ENCODE measurements at regions not wholly inside any gene's neighbourhood (a gene's known extent, or its start where the extent isn't known, plus 50 kb on each side); places are given as distances from the start of the nearest gene placed in this dataset.

DNA sequence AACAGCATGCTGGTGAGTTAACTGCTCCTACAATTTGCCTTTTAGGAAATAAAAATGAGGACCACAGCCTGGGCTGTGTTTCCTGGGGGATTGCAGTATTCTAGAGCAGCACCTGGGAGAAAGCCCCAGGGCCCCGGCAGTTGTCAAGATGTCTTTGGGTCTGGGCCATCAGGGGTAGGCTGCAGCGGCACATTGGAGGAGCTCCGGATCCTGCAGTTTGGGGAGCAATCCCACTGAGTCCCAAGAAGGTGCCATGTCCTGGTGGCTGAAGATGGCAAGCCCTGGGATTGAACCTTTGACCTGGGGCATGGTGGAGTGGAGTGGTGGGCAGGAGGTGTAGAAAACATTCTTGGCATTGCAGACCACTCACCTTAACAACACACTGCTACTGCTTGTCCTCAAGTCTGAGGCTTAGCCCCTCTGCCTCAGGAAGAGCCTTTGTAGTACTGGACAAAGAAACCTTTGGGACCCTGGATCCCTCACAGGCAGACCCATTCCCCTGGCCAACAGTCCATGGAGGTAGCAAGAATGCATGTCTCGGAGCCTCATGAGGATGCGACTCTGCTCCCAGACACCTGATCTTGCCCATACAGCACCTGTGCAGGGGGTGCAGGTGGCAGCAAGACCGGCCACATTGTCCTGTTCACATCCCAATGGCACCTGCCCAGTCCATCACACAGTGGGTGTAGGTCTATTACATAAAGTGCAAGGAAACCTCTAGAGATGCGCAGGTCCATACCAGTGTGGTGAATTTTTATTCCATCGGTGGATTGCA lies 159.1 kb upstream of the IRX2 start:
- TF ChIP-seq, protein P1, sequence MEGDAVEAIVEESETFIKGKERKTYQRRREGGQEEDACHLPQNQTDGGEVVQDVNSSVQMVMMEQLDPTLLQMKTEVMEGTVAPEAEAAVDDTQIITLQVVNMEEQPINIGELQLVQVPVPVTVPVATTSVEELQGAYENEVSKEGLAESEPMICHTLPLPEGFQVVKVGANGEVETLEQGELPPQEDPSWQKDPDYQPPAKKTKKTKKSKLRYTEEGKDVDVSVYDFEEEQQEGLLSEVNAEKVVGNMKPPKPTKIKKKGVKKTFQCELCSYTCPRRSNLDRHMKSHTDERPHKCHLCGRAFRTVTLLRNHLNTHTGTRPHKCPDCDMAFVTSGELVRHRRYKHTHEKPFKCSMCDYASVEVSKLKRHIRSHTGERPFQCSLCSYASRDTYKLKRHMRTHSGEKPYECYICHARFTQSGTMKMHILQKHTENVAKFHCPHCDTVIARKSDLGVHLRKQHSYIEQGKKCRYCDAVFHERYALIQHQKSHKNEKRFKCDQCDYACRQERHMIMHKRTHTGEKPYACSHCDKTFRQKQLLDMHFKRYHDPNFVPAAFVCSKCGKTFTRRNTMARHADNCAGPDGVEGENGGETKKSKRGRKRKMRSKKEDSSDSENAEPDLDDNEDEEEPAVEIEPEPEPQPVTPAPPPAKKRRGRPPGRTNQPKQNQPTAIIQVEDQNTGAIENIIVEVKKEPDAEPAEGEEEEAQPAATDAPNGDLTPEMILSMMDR (IDR thresholded peaks at IDR 0.05): no peak
- no peak for TF ChIP-seq ZFX (IDR thresholded peaks at IDR 0.05; ENCODE audit: borderline replicate concordance)
